GM12864 (cell line): ENCODE measurements at regions not wholly inside any gene's neighbourhood (a gene's known extent, or its start where the extent isn't known, plus 50 kb on each side); places are given as distances from the start of the nearest gene placed in this dataset.

ENCODE experiments used
- DNase-seq: peaks from one replicate; pipeline ENCODE4 v3.0.0-alpha.2; 2011; ENCODE audit warnings: low read depth
- H3K4me3 ChIP-seq: 2 replicates; pipeline ENCODE4 v1.5.1; 2011; ENCODE audit warnings: mild to moderate bottlenecking, low read depth, low read length, control low read depth
- TF ChIP-seq, protein P1 (sequence below): IDR thresholded peaks from 2 replicates; pipeline ENCODE4 v1.5.1; 2011; ENCODE audit warnings: low read depth, mild to moderate bottlenecking, moderate library complexity, low read length, control low read depth, inconsistent platforms; ENCODE audit errors: missing control alignments

GRCh38 chr3:193906849-193907410 is 229.0 kb upstream of the HES1 start:
- TF ChIP-seq, protein P1, sequence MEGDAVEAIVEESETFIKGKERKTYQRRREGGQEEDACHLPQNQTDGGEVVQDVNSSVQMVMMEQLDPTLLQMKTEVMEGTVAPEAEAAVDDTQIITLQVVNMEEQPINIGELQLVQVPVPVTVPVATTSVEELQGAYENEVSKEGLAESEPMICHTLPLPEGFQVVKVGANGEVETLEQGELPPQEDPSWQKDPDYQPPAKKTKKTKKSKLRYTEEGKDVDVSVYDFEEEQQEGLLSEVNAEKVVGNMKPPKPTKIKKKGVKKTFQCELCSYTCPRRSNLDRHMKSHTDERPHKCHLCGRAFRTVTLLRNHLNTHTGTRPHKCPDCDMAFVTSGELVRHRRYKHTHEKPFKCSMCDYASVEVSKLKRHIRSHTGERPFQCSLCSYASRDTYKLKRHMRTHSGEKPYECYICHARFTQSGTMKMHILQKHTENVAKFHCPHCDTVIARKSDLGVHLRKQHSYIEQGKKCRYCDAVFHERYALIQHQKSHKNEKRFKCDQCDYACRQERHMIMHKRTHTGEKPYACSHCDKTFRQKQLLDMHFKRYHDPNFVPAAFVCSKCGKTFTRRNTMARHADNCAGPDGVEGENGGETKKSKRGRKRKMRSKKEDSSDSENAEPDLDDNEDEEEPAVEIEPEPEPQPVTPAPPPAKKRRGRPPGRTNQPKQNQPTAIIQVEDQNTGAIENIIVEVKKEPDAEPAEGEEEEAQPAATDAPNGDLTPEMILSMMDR, result no peak
- H3K4me3 ChIP-seq, result no peak overlapping the region
- no peak for DNase-seq

DNA sequence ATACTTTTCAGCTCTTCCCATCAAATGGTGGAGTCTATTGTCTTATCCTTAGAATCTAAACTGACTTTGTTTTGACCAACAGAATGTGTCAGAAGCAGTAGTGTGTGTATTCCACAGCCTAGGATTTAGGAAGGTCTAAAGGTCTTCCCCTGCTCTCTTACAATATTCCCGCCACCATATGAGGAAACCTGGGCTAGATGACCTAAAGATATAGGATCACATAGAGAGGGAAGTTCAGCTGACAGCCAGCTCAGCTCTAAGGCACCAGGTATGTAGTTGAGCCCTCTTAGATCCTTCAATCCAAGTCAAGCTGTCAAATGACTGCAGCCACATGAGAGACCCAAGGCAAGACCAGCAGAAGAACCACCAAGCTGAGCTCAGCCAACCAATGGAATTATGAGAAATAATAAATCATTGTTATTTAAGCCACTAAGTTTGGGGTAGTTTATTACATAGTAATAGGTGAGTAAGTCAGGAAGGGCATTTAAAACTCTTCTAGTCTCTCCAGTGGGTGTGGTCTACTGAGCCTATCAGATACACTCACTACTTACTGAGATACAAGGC is 227.7 kb upstream of the HES1 start:
- TF ChIP-seq, protein P1, result no peak
- no peak for DNase-seq
- H3K4me3 ChIP-seq, result no peak overlapping the region

GRCh38 chr3:193909387-193909786 is 226.6 kb upstream of the HES1 start:
- TF ChIP-seq, protein P1, result peak; percentile 15
- no peak overlapping the region for H3K4me3 ChIP-seq
- no peak for DNase-seq

GRCh38 chr3:193910310-193910709 is 225.6 kb upstream of the HES1 start:
- TF ChIP-seq, protein P1, result no peak
- no peak for DNase-seq
- H3K4me3 ChIP-seq, result no peak overlapping the region

DNA sequence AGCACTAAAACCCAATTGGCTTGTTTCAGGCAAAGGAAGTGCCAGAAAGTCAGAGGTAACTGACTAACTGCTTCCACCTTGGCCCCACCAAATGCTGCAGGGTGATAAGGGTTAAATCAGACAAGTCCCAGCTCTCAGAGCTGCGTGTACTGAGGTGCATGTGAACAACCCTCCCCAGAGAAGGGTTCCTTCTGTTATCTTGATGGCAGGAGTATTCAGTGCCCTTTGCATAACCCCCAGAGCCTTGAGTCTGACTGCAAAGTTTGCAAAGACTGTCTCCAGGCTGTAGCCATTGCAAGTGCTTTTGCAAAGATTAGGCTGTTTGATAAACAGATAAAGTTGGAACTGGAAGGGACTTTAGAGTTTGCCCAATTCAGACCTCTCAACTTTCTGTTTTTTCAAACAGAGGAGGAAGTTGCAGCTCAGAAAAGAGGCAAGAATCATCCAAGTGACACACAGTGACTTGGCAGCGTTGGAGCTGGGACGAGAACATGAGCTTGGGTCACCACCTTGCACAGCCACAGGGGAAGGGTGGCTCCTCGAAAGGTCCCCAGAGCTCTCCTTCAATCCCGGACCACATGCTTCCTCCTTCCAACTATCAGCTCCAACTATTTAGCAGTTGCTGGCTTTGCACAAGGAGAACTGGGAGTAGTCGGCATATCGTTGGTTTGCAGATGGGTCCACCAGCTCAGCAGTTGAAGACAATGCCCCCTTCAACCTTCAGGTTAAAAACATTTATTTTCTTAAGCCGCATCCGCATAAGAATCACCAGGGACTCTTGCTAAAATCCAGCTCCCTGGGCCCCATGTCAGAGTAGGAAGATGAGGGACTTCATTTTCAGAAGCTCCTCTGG is 224.8 kb upstream of the HES1 start:
- TF ChIP-seq, protein P1, result no peak
- DNase-seq, result no peak
- H3K4me3 ChIP-seq, result no peak overlapping the region

DNA sequence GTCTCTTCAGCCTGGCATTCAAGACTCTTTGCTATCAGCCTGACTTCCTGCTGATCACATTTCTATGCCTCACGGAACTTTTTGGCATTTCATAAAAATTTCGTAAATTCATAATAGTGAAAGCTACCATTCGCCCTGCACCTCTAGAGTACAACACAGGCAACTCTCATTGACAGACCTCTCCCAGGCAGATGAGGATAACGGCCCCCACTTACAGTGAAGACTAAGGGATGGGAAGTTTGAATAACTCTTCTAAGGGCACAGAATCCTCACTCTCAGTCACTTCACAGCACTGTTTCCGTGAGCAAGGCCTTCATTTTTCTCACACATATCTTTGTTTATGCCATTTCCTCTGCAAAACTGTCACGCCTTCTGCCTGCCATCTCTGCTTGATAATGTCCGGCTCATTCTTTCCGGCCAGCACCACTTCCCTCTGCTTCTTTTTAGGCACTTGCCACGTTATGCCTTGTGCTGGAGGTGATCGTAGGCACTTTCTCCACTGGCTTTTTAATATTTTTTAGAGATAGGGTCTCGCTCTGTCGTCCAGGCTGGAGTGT is 224.1 kb upstream of the HES1 start:
- DNase-seq, result no peak
- TF ChIP-seq, protein P1, result no peak
- no peak overlapping the region for H3K4me3 ChIP-seq
